Dermis microvascular lymphatic vessel endothelial cell (primary cell): ENCODE measurements at regions not wholly inside any gene's neighbourhood (a gene's known extent, or its start where the extent isn't known, plus 50 kb on each side); places are given as distances from the start of the nearest gene placed in this dataset.
"Not testable (repeated sequence)": the region's sequence is repeated elsewhere in the genome, so short reads cannot be mapped to it uniquely, and the experiment has no call there.

Experiments
- DNase-seq, 2 donors: peaks; one replicate each; pipeline versions ENCODE4 v3.0.0 to v3.0.0-alpha.2; 2010; ENCODE audit warnings: low read depth in 2 of 2

- no peak for DNase-seq
Measured at GRCh38 chr5:143634689-143635088, 177.3 kb upstream of the HMHB1 start.

- no peak for DNase-seq
Measured at GRCh38 chr5:143629871-143630659, 181.9 kb upstream of the HMHB1 start.

GRCh38 chr5:143625048-143625447 lies 186.9 kb upstream of the HMHB1 start:
- DNase-seq, result not testable (repeated sequence)

DNA sequence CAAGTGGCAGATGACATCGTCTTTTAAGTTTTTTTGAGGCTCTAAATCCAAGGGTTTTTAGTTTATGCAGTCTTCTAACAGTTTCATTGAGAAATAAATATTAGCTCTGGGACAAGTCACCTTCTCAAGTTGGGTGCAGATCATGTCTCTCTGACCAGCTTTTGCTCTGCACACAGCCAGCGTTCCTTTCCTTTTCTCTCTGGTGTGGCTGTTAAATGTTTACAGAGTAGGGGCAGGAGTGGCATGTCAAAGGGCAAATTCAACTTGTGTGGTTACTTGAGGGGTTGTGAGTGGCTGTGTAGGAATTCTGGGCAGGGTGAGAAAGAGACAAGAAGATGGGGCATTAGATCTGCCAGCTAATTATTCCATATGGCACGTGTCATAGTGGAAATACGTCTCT lies 187.5 kb upstream of the HMHB1 start:
- no peak for DNase-seq

GRCh38 chr5:143619040-143619439 lies 192.9 kb upstream of the HMHB1 start:
- no peak for DNase-seq

GRCh38 chr5:143618141-143618540 lies 193.8 kb upstream of the HMHB1 start:
- DNase-seq, result no peak

GRCh38 chr5:143614831-143615230 lies 197.1 kb upstream of the HMHB1 start:
- DNase-seq, result no peak

DNA sequence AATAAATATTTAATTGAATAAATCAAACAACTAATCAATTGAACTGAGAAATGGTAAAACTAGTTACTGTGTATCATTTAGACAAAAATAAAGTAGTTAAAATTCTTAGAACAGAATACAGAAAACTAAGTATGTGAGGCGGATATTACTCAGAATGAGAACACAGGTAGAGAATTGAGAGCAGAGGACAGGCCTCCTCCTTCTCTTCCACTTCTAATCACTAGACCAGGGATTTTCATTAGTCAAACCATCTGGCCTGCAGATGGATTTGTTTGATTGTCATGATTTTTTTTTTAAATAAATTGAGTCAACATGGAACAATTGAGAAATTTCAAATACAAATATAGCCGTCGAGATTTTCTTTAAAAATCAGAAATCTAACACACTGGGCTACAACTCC lies 198.6 kb upstream of the HMHB1 start:
- DNase-seq, result no peak

GRCh38 chr5:143610946-143611345 lies 201.0 kb upstream of the HMHB1 start:
- no peak for DNase-seq

- no peak for DNase-seq
Measured at GRCh38 chr5:143606043-143606752, 202.7 kb upstream of the NR3C1 start.

- no peak for DNase-seq
Measured at GRCh38 chr5:143605403-143606005, 202.0 kb upstream of the NR3C1 start.

DNA sequence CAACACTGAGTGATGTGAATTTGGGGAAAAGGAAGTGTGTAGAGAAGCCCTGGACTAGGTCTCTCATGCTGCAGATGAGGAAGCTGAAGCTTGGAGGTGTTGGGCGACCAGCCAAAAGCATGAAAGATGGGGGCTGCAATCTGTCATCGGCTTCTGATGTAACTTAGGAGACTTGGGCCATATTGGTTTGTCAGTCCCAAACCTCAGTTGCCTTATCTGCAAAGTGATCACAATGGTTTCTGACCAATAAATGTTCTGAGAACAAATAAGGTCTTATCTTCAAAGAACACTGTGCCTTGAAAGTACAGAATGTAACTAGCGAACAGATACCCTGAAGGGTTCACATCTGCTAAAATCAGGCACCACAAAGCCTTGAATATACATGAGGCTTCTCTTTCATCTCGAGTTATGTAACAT lies 198.4 kb upstream of the NR3C1 start:
- DNase-seq, result no peak

GRCh38 chr5:143601357-143601756 lies 197.9 kb upstream of the NR3C1 start:
- DNase-seq, result no peak

DNA sequence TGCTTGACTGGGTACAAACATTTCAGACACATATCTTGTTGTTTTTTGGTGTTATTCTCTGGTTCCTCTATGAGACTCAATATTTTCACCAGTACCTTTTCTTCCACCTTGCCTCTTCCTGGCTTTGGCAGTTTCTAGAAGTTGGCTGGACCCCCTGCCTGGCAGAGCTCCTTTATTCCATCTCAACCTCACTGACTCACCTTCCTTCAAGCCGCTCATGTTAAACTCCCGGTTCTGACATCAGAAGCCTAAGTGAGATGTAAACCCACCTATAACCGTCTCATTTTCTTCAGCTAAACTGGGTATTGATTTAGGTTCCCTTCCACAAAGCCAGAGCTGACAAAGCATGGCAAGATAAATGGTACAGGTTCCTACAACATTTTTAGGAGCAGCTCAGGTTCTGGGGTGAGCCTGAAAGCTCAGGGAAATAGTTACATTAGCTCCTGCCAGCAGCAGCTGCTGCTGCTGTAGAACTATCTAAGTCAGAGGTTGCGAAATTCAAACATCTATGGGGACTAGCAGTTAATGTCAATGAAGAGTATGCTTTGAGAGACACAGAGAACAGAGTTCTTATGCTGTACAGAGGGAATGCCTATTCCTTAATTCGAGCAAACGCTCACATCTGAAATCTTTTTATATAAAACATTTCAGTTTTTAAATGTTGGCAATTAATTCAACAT lies 197.1 kb upstream of the NR3C1 start:
- no peak for DNase-seq

GRCh38 chr5:143599474-143599873 lies 196.0 kb upstream of the NR3C1 start:
- no peak for DNase-seq

- no peak for DNase-seq
Measured at GRCh38 chr5:143596824-143597223, 193.3 kb upstream of the NR3C1 start.

DNA sequence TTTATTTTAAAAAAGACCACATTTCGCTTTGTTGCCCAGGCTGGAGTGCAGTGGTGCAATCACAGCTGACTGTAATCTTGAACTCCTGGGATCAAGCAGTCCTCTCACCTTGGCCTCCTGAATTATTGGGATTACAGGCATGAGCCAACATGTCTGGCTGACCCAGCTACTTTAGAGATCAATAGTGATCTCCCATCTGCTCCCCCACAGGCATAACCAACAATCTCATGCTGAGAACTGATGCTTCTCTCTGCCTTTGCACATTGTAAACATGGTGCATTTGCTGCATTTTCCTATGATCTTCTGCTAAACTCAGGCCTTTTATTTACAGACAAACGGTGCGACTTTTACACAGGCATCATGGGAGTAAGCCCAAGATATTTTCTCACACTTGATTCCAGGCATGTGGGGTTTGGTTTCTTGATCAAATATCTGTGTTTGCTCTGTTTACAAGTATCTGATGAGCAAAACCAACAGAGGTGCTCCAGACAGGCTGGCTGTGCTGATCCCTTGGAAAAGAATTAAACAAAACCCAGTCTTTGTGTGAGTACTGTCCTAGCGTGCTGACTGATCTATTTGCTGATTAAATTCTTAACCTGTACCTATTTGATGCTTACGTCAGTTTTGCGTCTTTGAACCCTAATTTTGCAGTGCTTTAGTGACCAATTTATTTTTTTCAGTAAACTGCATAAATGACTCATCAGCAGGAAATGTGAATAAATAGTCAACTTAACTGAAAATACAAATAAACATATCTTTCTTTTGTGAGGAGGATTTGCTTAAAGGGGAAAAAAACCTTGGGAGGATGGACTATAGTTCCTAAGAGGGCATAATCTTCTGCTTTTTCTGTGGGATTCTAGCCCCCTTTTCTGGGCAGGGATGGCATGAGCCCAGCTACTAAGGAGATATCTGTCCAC lies 191.7 kb upstream of the NR3C1 start:
- DNase-seq, result no peak

- DNase-seq, result no peak
Measured at GRCh38 chr5:143593723-143594122, 190.2 kb upstream of the NR3C1 start.

DNA sequence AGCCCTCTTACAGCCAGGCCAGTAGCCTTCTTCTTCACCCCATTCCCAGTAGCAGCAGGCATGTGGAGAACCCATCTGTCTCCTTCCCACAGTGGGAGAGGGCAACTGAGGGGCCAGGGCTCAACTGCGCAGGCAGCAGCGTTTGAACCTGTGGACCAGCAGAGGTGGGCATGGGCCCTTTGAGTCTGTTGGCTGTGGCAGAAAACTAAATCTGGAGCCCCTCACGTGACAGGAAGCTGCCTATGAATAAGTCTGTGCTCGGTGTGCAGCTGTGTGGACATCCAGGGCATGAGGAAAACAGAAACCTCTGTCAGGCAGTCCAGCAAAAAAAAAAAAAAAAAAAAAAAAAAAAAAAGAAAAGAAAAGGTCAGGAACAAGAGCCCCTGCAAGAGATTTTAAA lies 189.2 kb upstream of the NR3C1 start:
- peak; percentile 6 to 30 for DNase-seq

- no peak for DNase-seq
Measured at GRCh38 chr5:143588933-143589662, 185.6 kb upstream of the NR3C1 start.
